LoVo (cell line): ENCODE measurements at regions not wholly inside any gene's neighbourhood (a gene's known extent, or its start where the extent isn't known, plus 50 kb on each side); places are given as distances from the start of the nearest gene placed in this dataset.

Experiments used
- DNase-seq: peaks from one replicate; pipeline ENCODE4 v3.0.0-alpha.2; 2016; ENCODE audit warnings: low spot score

GRCh38 chr4:181989071-181989470, 254.1 kb upstream of the TENM3 start:
- no peak for DNase-seq

- DNase-seq: no peak
Measured at GRCh38 chr4:181991369-181992108, 251.7 kb upstream of the TENM3 start.

- no peak for DNase-seq
Measured at GRCh38 chr4:181998398-181999295, 244.6 kb upstream of the TENM3 start.

GRCh38 chr4:182000077-182000476, 243.1 kb upstream of the TENM3 start:
- DNase-seq: no peak

- no peak for DNase-seq
Measured at GRCh38 chr4:182010876-182011275, 232.3 kb upstream of the TENM3 start.

- no peak for DNase-seq
Measured at GRCh38 chr4:182014164-182014563, 229.0 kb upstream of the TENM3 start.

GRCh38 chr4:182015014-182015413, 228.2 kb upstream of the TENM3 start:
- no peak for DNase-seq

GRCh38 chr4:182015893-182016292, 227.3 kb upstream of the TENM3 start:
- DNase-seq: no peak

GRCh38 chr4:182017038-182017437, 226.2 kb upstream of the TENM3 start:
- no peak for DNase-seq

- DNase-seq: no peak
Measured at GRCh38 chr4:182018691-182019090, 224.5 kb upstream of the TENM3 start.

GRCh38 chr4:182019148-182019652, 224.0 kb upstream of the TENM3 start:
- no peak for DNase-seq

GRCh38 chr4:182022909-182023308, 220.3 kb upstream of the TENM3 start:
- no peak for DNase-seq

GRCh38 chr4:182023469-182023868, 219.7 kb upstream of the TENM3 start:
- DNase-seq: no peak

- no peak for DNase-seq
Measured at GRCh38 chr4:182042945-182043344, 200.3 kb upstream of the TENM3 start.

- DNase-seq: no peak
Measured at GRCh38 chr4:182048871-182049270, 194.3 kb upstream of the TENM3 start.

GRCh38 chr4:182056866-182057265, 186.3 kb upstream of the TENM3 start:
- DNase-seq: no peak

GRCh38 chr4:182062458-182062857, 180.7 kb upstream of the TENM3 start:
- no peak for DNase-seq

GRCh38 chr4:182062936-182063335, 180.3 kb upstream of the TENM3 start:
- DNase-seq: peak; percentile 11

GRCh38 chr4:182063651-182064050, 179.6 kb upstream of the TENM3 start:
- DNase-seq: no peak

GRCh38 chr4:182065255-182065654, 177.9 kb upstream of the TENM3 start:
- no peak for DNase-seq

GRCh38 chr4:182066037-182066436, 177.2 kb upstream of the TENM3 start:
- no peak for DNase-seq

- DNase-seq: no peak
Measured at GRCh38 chr4:182067828-182068227, 175.4 kb upstream of the TENM3 start.

- no peak for DNase-seq
Measured at GRCh38 chr4:182068920-182069319, 174.3 kb upstream of the TENM3 start.
